Keratinocyte (primary cell): ENCODE measurements at regions not wholly inside any gene's neighbourhood (a gene's known extent, or its start where the extent isn't known, plus 50 kb on each side); places are given as distances from the start of the nearest gene placed in this dataset.
"Not testable (repeated sequence)": the region's sequence is repeated elsewhere in the genome, so short reads cannot be mapped to it uniquely, and the experiment has no call there.

Source experiments
- DNase-seq: peaks from one replicate; pipeline ENCODE4 v3.0.0-alpha.2; 2011; ENCODE audit warnings: low read depth, missing footprints, low spot score
- FAIRE-seq: peaks from 2 replicates; lab custom pipeline; 2011; peaks lifted over from hg19 to GRCh38; lab: Jason Lieb, UNC
- H2AFZ ChIP-seq: 2 replicates; pipeline ENCODE4 v1.6.0; 2012; ENCODE audit warnings: low read length, control low read depth, inconsistent platforms; ENCODE audit not compliant: control insufficient read depth
- H3K27ac ChIP-seq: 2 replicates; pipeline ENCODE4 v1.5.1; 2011; ENCODE audit warnings: low read length; ENCODE audit not compliant: control insufficient read depth, insufficient read depth
- H3K27me3 ChIP-seq: 3 replicates; pipeline ENCODE4 v1.6.0; 2011; ENCODE audit warnings: low read length; ENCODE audit not compliant: control insufficient read depth, insufficient read depth; ENCODE audit errors: extremely low read depth
- H3K36me3 ChIP-seq, 2 experiments: 2 replicates in 1 of 2; 3 replicates in 1 of 2; pipeline ENCODE4 v1.5.1; 2011; ENCODE audit warnings: low read length in 2 of 2, mild to moderate bottlenecking in 1 of 2; ENCODE audit not compliant: control insufficient read depth in 2 of 2, insufficient read depth in 2 of 2; ENCODE audit errors: extremely low read depth in 1 of 2
- H3K4me1 ChIP-seq: 3 replicates; pipeline ENCODE4 v1.5.1; 2011; ENCODE audit warnings: low read length; ENCODE audit not compliant: control insufficient read depth, insufficient read depth; ENCODE audit errors: extremely low read depth
- H3K4me2 ChIP-seq: 3 replicates; pipeline ENCODE4 v1.6.0; 2011; ENCODE audit warnings: low read depth, low read length; ENCODE audit not compliant: control insufficient read depth, insufficient read depth; ENCODE audit errors: extremely low read depth
- H3K4me3 ChIP-seq, 3 experiments: fragments of 200-600 bp in 1 of 3; sonication (generic) in 1 of 3; 2 replicates in 2 of 3; 3 replicates in 1 of 3; pipeline ENCODE4 v1.5.1; 2011 to 2016; ENCODE audit warnings: low read length in 3 of 3, mild to moderate bottlenecking in 3 of 3, control low read depth in 2 of 3, inconsistent platforms in 1 of 3, low read depth in 1 of 3, mixed read lengths in 1 of 3, mixed run types in 1 of 3, moderate library complexity in 1 of 3; ENCODE audit not compliant: control insufficient read depth in 2 of 3, insufficient read depth in 2 of 3; ENCODE audit errors: extremely low read depth in 1 of 3
- H3K79me2 ChIP-seq: 2 replicates; pipeline ENCODE4 v1.6.0; 2012; ENCODE audit warnings: low read length; ENCODE audit not compliant: control insufficient read depth, insufficient read depth
- H3K9ac ChIP-seq: 3 replicates; pipeline ENCODE4 v1.6.0; 2011; ENCODE audit warnings: low read length; ENCODE audit not compliant: control insufficient read depth, insufficient read depth; ENCODE audit errors: extremely low read depth
- H3K9me1 ChIP-seq: 3 replicates; pipeline ENCODE4 v1.6.0; 2011; ENCODE audit warnings: low read length; ENCODE audit not compliant: control insufficient read depth, insufficient read depth; ENCODE audit errors: extremely low read depth
- H3K9me3 ChIP-seq: 2 replicates; pipeline ENCODE4 v1.5.1; 2012; ENCODE audit warnings: low read depth, low read length; ENCODE audit not compliant: control insufficient read depth
- H4K20me1 ChIP-seq: 3 replicates; pipeline ENCODE4 v1.6.0; 2011; ENCODE audit warnings: low read length; ENCODE audit not compliant: control insufficient read depth, insufficient read depth; ENCODE audit errors: extremely low read depth
- CTCF ChIP-seq, 3 experiments: IDR thresholded peaks in 1 of 3; conservative IDR thresholded peaks in 1 of 3; optimal IDR thresholded peaks in 1 of 3; 2 replicates in 2 of 3; 3 replicates in 1 of 3; pipeline versions ENCODE3 to v1.5.1; 2011; ENCODE audit warnings: low read length in 3 of 3, mild to moderate bottlenecking in 3 of 3, moderate library complexity in 2 of 3, control low read depth in 1 of 3, inconsistent platforms in 1 of 3; ENCODE audit not compliant: insufficient read depth in 2 of 3; ENCODE audit errors: extremely low read depth in 1 of 3
- EZH2 ChIP-seq: IDR thresholded peaks from one replicate; pipeline ENCODE4 v1.6.1; 2012; ENCODE audit warnings: inconsistent platforms, mild to moderate bottlenecking, low read length, moderate library complexity
- dilution Hi-C: fragments of 300-500 bp; cut with MboI; formaldehyde crosslinking; loops from one replicate; pipeline ENCODE4 v1.7.0; 2020; ENCODE audit warnings: low sequenced_read_pairs; ENCODE audit not compliant: extremely low pct_ligation_motif_present

- dilution Hi-C loops = no loop called here
- Histone ChIP-seq H3K9ac (no peak overlapping the region), H3K9me3 (no peaks in the 10 kb centered on the region), H3K79me2 (no peaks in the 10 kb centered on the region), H3K27me3 (no peaks in the 10 kb centered on the region), H3K27ac (peak overlapping the region; percentile 57), H4K20me1 (no peaks in the 10 kb centered on the region), H3K9me1 (no peaks in the 10 kb centered on the region), H3K4me1 (peaks cover 16% of the 10 kb centered on the region), H3K4me3 (peak overlapping the region in 1 of 3 experiments; percentile 28), H3K4me2 (no peak overlapping the region), H3K36me3 (no peaks in the 10 kb centered on the region), H2AFZ (peak overlapping the region; percentile 38)
- FAIRE-seq (no peak), DNase-seq (no peak)
- TF ChIP-seq EZH2 (no peak), CTCF (optimal IDR thresholded peaks at IDR 0.05 in 1 of 3, IDR thresholded peaks at IDR 0.05 in 1 of 3, conservative IDR thresholded peaks at IDR 0.05 in 1 of 3; ENCODE audit: extremely low read depth in 1 of 3, insufficient read depth in 2 of 3, low read length in 3 of 3) (no peak)
Measured at GRCh38 chr21:18831942-18832676, 428.5 kb upstream of the TMPRSS15 start.

- H3K27ac ChIP-seq = peak overlapping the region; percentile 57
- no peaks in the 10 kb centered on the region for H3K36me3 ChIP-seq
- H3K27me3 ChIP-seq = no peaks in the 10 kb centered on the region
- H3K9me3 ChIP-seq = no peaks in the 10 kb centered on the region
- H3K4me2 ChIP-seq = peak overlapping the region; percentile 78
- H4K20me1 ChIP-seq = no peaks in the 10 kb centered on the region
- TF ChIP-seq EZH2 (no peak), CTCF (optimal IDR thresholded peaks at IDR 0.05 in 1 of 3, IDR thresholded peaks at IDR 0.05 in 1 of 3, conservative IDR thresholded peaks at IDR 0.05 in 1 of 3; ENCODE audit: extremely low read depth in 1 of 3, insufficient read depth in 2 of 3, low read length in 3 of 3) (no peak)
- peak overlapping the region in 1 of 3 experiments; percentile 28 for H3K4me3 ChIP-seq
- FAIRE-seq (peak; percentile 67), DNase-seq (peak; percentile 7)
- no peaks in the 10 kb centered on the region for H3K79me2 ChIP-seq
- no peaks in the 10 kb centered on the region for H3K9me1 ChIP-seq
- no peak overlapping the region for H3K9ac ChIP-seq
- peak overlapping the region; percentile 42 for H2AFZ ChIP-seq
- peaks cover 16% of the 10 kb centered on the region for H3K4me1 ChIP-seq
- dilution Hi-C loops = no loop called here
Measured at GRCh38 chr21:18832950-18833349, 429.4 kb upstream of the TMPRSS15 start.

GRCh38 chr21:18834121-18834520 is 430.5 kb upstream of the TMPRSS15 start:
- H3K9ac ChIP-seq, H3K4me3 ChIP-seq, H3K9me3 ChIP-seq, H3K79me2 ChIP-seq, H3K27me3 ChIP-seq, H3K4me2 ChIP-seq, H3K36me3 ChIP-seq, H2AFZ ChIP-seq, H3K9me1 ChIP-seq, H4K20me1 ChIP-seq, dilution Hi-C loops, FAIRE-seq, H3K27ac ChIP-seq, DNase-seq: not testable (repeated sequence)
- peaks cover 16% of the 10 kb centered on the region for H3K4me1 ChIP-seq
